Activated CD4-positive, alpha-beta T cell treated with anti-CD3 and anti-CD28 coated beads, Interleukin-2, Interleukin-6, amounts not matched to agents 100 ng/mL and 50 ng/mL, durations not matched to agents 16 hours and 8 hours (primary cell): ENCODE measurements at regions not wholly inside any gene's neighbourhood (a gene's known extent, or its start where the extent isn't known, plus 50 kb on each side); places are given as distances from the start of the nearest gene placed in this dataset.

Experiments
- DNase-seq: peaks from one replicate; pipeline ENCODE4 v3.0.0-alpha.2; 2020

DNA sequence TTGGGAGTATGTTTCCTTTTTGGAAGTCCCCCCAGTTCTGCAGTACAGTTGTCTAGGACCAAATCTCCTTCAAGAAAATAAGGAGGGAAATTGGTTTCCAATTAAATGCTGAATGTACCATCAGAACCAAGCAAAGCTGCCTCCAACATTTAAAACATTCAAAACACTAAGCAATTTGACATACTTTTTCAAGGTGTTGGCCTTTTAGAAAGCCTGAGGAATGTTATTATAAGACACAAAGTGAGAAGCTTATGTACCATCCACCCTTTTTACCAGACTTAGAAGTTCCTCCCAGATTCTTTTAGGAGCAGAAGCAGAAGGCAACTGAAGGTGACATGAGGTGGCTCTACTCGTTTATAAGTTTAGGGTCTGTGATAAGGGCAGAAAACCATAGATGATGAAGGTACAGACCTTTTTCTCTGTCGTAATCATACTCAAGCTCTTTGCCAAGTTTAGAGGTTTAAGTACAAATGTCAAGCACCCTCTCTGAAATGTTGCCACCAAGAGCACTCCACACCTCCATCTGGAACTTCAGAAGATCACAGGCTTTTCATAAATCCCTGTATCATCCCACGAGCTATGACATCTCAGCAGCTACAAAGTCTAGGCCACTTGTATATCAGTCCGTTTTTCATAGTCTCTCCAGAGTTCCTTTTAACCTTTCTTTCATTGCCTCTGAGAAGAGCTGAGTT, 282.5 kb upstream of the THBS1 start:
- DNase-seq = no peak

DNA sequence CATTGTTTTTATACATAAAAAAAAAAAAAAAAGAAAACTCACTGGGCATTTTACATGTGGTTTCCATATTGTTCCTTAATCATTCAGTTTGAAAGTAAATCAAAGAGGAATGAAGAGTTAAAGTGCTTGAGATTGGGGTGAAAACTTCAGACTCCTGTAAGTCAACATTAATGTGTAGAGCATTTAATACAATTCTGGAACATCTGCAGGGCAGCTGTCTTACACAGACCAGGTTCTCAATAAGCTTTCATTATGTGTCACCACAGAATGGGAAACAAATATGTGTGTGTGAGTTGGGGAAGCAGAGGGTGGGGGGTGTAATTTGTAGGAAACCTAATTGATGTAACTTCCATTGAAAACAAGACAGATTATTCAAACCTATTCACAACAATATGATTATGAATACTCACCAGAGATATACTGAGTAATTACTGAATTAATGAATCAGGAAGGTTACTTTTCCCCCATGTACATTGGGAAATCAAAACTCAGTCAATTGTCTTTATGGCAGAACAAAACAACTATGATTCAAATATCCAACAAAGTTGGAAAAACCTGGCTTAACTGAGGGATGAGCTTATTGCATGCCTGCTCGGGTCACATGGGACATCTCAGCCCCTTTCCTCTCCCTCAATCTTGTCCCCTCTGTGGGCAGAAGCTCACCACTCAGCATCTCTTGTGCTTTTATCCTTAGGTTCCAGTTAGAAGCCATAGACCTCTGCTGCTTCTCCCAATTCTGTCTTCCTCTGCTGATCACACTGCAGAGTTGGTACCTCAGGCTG, 281.2 kb upstream of the THBS1 start:
- no peak for DNase-seq

DNA sequence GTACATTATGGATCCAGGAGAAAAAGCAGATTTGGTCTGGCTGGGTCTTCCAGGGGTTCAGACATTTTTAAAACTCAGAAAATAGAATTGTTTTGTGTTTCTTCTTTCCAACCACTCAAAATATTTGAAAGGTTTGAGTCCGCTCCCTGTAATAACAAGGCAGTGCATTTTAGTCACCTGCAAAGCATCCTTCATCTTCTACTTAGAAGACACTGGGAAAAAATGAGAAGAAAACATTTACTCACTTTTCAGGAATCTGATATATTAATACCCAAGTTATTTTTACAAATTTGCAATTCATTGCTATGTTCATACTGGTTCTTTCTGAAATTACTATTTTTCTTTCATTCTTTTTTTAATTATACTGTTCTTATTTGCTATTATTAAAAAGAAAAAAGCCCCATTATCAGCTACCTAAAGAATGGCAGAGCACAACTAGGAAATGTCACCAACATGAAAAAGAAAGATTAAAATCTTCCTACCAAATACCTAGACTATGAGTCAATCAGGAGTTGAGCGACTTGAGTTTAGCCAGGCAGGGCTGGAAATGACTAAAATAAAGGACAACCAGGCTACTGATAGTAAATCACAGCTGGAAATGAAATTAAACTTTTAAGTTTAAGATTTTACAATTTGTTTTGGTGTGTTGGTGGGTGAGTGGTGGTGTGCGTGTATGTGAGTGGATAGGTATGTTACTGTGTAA, 280.3 kb upstream of the THBS1 start:
- DNase-seq = no peak

- DNase-seq = no peak
These were observed 279.3 kb upstream of the THBS1 start for GRCh38 chr15:39301589-39301999.

DNA sequence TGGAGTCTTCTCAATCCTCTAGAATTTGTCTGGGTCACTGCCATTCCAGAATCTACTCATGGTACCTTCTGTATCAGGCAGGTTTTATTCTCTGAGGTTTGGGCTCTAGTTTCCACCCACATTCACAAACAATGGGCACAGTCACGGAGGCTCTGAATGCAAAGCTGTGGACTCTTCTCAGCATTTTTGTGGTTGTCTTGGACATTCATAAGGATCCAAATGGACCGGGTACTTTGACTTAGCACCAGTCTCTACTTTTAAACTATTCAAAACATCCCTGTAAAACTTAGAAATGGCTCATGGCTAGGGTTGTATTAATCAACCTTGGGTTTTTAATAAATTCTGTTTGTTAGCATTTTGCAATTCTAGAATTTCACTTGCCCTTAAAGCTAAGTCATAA, 277.9 kb upstream of the THBS1 start:
- DNase-seq = no peak

GRCh38 chr15:39304201-39304841, 276.6 kb upstream of the THBS1 start:
- no peak for DNase-seq

GRCh38 chr15:39304931-39305728, 275.7 kb upstream of the THBS1 start:
- DNase-seq = no peak

- DNase-seq = no peak
These were observed 270.2 kb upstream of the THBS1 start for GRCh38 chr15:39310633-39311032.

DNA sequence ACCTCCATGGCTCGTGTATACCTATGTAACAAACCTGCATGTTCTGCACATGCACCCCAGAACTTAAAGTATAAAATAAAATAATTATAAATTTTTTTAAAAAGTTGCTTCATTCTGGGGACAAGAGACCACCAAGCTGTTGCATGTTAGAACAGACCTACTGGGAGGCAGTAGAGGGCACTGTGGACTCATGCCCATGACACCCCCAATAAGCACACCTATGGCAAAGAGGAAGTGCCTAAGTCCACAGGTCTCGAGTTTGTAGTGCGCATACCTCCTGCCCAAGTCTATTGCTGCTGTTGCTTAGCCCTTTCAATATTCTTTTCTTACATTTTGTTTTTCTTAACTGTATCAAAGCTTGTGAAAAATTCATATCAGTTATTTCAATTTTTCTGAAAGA, 267.9 kb upstream of the THBS1 start:
- DNase-seq = no peak

- DNase-seq = no peak
These were observed 267.4 kb upstream of the THBS1 start for GRCh38 chr15:39313467-39313866.

- DNase-seq = no peak
These were observed 267.0 kb upstream of the THBS1 start for GRCh38 chr15:39313881-39314280.

- no peak for DNase-seq
These were observed 265.6 kb upstream of the THBS1 start for GRCh38 chr15:39315206-39315850.

GRCh38 chr15:39317225-39317624, 263.7 kb upstream of the THBS1 start:
- no peak for DNase-seq

GRCh38 chr15:39318231-39318630, 262.6 kb upstream of the THBS1 start:
- DNase-seq = no peak

DNA sequence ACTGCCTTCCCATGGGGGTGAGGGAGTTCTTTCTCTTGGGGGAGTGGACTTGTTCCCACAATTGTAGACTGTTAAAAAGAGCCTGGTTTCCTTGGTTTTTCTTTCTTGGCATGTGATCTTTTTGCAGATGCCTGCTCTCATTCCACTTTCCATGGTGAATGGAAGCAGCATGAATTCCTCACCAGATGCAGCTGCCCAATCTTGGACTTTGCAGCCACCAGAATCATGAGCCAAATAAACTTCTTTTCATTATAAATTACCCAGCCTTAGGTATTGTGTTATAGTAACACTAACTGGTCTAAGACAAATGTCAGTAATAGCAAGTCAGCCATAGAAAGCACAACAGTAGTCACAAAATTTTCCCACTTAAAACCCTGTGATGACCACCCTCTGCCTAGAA, 260.5 kb upstream of the THBS1 start:
- DNase-seq = no peak

- no peak for DNase-seq
These were observed 260.0 kb upstream of the THBS1 start for GRCh38 chr15:39320886-39321285.

- no peak for DNase-seq
These were observed 258.9 kb upstream of the THBS1 start for GRCh38 chr15:39321977-39322376.

GRCh38 chr15:39323157-39323556, 257.7 kb upstream of the THBS1 start:
- no peak for DNase-seq

DNA sequence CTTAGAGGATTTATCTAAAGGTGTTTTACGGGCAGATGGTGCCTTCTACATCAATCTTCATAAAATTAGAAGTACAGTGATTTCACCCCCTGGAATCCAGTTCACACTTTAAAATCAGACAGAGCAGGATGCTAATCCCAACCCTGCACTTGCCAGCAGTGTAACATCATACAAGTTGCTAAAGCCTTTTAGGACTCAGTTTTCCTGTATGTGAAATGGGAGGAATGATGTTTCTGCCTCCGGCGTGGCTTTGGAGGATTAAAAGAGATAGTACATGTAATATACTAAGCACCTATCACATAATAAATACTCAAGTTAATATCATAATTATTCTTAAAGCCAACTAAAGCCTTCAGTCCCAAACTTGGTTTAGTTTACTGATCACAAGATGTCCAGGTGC, 257.2 kb upstream of the THBS1 start:
- DNase-seq = no peak

GRCh38 chr15:39326306-39326975, 254.4 kb upstream of the THBS1 start:
- DNase-seq = no peak

DNA sequence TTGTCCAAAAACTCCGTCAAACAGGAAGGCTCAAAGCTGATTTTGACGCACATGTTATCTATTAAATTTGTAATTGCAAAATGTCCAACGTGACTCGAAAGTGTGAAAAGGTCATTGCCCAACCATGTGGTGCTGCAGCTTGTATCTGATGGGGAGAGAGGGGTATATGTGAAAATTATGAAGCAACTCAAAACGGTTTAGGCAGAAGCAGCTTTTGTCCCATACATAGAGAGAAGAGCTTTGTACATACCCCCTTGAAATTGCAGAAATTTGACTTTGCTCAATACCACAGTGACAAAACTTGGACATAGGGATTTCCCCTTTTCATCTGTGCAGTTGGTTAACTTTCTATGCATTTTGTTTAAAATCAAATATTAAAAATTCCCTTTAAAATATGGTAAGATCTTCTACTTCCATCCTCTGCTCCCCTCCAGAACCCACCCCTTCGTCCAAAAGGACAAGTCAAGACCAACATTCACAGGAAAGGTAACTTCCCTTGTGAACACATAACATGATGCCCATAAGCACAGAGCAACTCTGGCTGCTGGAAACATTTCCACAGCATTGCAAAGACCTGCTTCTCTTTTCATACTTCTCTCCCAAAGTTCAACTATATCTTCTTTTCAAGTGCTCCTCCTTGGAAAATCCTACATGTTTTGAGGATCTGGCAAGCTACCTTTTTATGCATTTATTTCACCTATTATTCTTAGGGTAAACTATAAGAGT, 253.7 kb upstream of the THBS1 start:
- DNase-seq = no peak
